ENCODE measurements at regions not wholly inside any gene's neighbourhood (a gene's known extent, or its start where the extent isn't known, plus 50 kb on each side); places are given as distances from the start of the nearest gene placed in this dataset.

- Histone ChIP-seq H2AFZ (ENCODE audit: low read depth, low read length, severe bottlenecking) (no peak overlapping the region), H3F3A (ENCODE audit: insufficient read depth) (no peaks in the 10 kb centered on the region), H3K79me2 (ENCODE audit: insufficient read depth, low read length) (no peaks in the 10 kb centered on the region), H3K4me2 (ENCODE audit: low read depth, low read length, poor library complexity, severe bottlenecking) (no peak overlapping the region), H4K20me1 (ENCODE audit: low read depth, low read length) (no peaks in the 10 kb centered on the region), H3K36me3 (ENCODE audit: low read length) (no peaks in the 10 kb centered on the region), H3K4me3 (ENCODE audit: insufficient read depth, low read length, poor library complexity, severe bottlenecking) (no peak overlapping the region), H3K9me2 (replicated peaks; ENCODE audit: insufficient read depth, low read length) (no peaks in the 10 kb centered on the region), H3K27ac (ENCODE audit: low read depth, low read length) (no peak overlapping the region), H3K9ac (ENCODE audit: low read length) (no peak overlapping the region), H3K27me3 (ENCODE audit: low read length) (no peaks in the 10 kb centered on the region), H3K9me3 (ENCODE audit: insufficient read depth, low read length) (no peaks in the 10 kb centered on the region)
- TF ChIP-seq EZH2phosphoT487 (conservative IDR thresholded peaks at IDR 0.05; ENCODE audit: low read length) (no peak), CTCF (IDR thresholded peaks at IDR 0.05; ENCODE audit: insufficient read depth, low read length, poor library complexity, severe bottlenecking) (no peak)
Measured at GRCh38 chr16:61057635-61058034, 978.6 kb downstream of the CDH8 start.

GRCh38 chr16:61050547-61050946, 985.7 kb downstream of the CDH8 start:
- Histone ChIP-seq H3K79me2 (ENCODE audit: insufficient read depth, low read length) (no peaks in the 10 kb centered on the region), H3K4me3 (ENCODE audit: insufficient read depth, low read length, poor library complexity, severe bottlenecking) (no peak overlapping the region), H4K20me1 (ENCODE audit: low read depth, low read length) (no peaks in the 10 kb centered on the region), H3K9me2 (replicated peaks; ENCODE audit: insufficient read depth, low read length) (no peaks in the 10 kb centered on the region), H3K4me2 (ENCODE audit: low read depth, low read length, poor library complexity, severe bottlenecking) (no peak overlapping the region), H2AFZ (ENCODE audit: low read depth, low read length, severe bottlenecking) (no peak overlapping the region), H3K9ac (ENCODE audit: low read length) (no peak overlapping the region), H3K9me3 (ENCODE audit: insufficient read depth, low read length) (no peaks in the 10 kb centered on the region), H3K27ac (ENCODE audit: low read depth, low read length) (no peak overlapping the region), H3F3A (ENCODE audit: insufficient read depth) (no peaks in the 10 kb centered on the region), H3K27me3 (ENCODE audit: low read length) (no peaks in the 10 kb centered on the region), H3K36me3 (ENCODE audit: low read length) (no peaks in the 10 kb centered on the region)
- TF ChIP-seq CTCF (IDR thresholded peaks at IDR 0.05; ENCODE audit: insufficient read depth, low read length, poor library complexity, severe bottlenecking) (no peak), EZH2phosphoT487 (conservative IDR thresholded peaks at IDR 0.05; ENCODE audit: low read length) (no peak)

- Histone ChIP-seq H3F3A (ENCODE audit: insufficient read depth) (no peaks in the 10 kb centered on the region), H3K9me3 (ENCODE audit: insufficient read depth, low read length) (no peaks in the 10 kb centered on the region), H3K27ac (ENCODE audit: low read depth, low read length) (no peak overlapping the region), H3K4me3 (ENCODE audit: insufficient read depth, low read length, poor library complexity, severe bottlenecking) (no peak overlapping the region), H4K20me1 (ENCODE audit: low read depth, low read length) (no peaks in the 10 kb centered on the region), H3K4me2 (ENCODE audit: low read depth, low read length, poor library complexity, severe bottlenecking) (no peak overlapping the region), H2AFZ (ENCODE audit: low read depth, low read length, severe bottlenecking) (no peak overlapping the region), H3K36me3 (ENCODE audit: low read length) (no peaks in the 10 kb centered on the region), H3K9me2 (replicated peaks; ENCODE audit: insufficient read depth, low read length) (no peaks in the 10 kb centered on the region), H3K9ac (ENCODE audit: low read length) (no peak overlapping the region), H3K79me2 (ENCODE audit: insufficient read depth, low read length) (no peaks in the 10 kb centered on the region), H3K27me3 (ENCODE audit: low read length) (no peaks in the 10 kb centered on the region)
- TF ChIP-seq EZH2phosphoT487 (conservative IDR thresholded peaks at IDR 0.05; ENCODE audit: low read length): no peak
- TF ChIP-seq CTCF (IDR thresholded peaks at IDR 0.05; ENCODE audit: insufficient read depth, low read length, poor library complexity, severe bottlenecking): no peak
Measured at GRCh38 chr16:61045931-61046330, 990.3 kb downstream of the CDH8 start.

All from SU-DHL-6 (cell line).